Vagina (tissue), 2 donors: ENCODE measurements at regions not wholly inside any gene's neighbourhood (a gene's known extent, or its start where the extent isn't known, plus 50 kb on each side); places are given as distances from the start of the nearest gene placed in this dataset.
"Not testable (repeated sequence)": the region's sequence is repeated elsewhere in the genome, so short reads cannot be mapped to it uniquely, and the experiment has no call there.

Experiments
- DNase-seq, 2 donors: peaks; one replicate each; pipeline ENCODE4 v3.0.0-alpha.2; 2017; ENCODE audit errors: extremely low spot score in 2 of 2
- H3K27ac ChIP-seq: fragments of 200-600 bp; sonication (generic); one replicate; pipeline ENCODE4 v1.5.1; 2019
- H3K27me3 ChIP-seq: fragments of 200-600 bp; sonication (generic); one replicate; pipeline ENCODE4 v1.5.1; 2019
- H3K36me3 ChIP-seq, 2 donors: fragments of 200-600 bp; sonication (generic); one replicate each; pipeline ENCODE4 v1.5.1; 2017 to 2019
- H3K4me1 ChIP-seq: fragments of 200-600 bp; sonication (generic); one replicate; pipeline ENCODE4 v1.5.1; 2019
- H3K4me3 ChIP-seq, 2 donors: fragments of 200-600 bp; sonication (generic); 1 replicate in 1 of 2; 2 replicates in 1 of 2; pipeline ENCODE4 v1.5.1; 2016 to 2019
- H3K9me3 ChIP-seq: fragments of 200-600 bp; sonication (generic); one replicate; pipeline ENCODE4 v1.5.1; 2019
- POLR2A ChIP-seq, 2 donors: fragments of 450-650 bp; IDR thresholded peaks; one replicate each; pipeline ENCODE4 v1.6.1; 2017; ENCODE audit warnings: antibody characterized with exemption in 2 of 2, mild to moderate bottlenecking in 2 of 2, moderate library complexity in 2 of 2
- POLR2AphosphoS5 ChIP-seq, 2 donors: sonication (generic); formaldehyde crosslinking; IDR thresholded peaks; one replicate each; pipeline ENCODE4 v1.9.0; 2017; ENCODE audit warnings: antibody characterized with exemption in 2 of 2, mild to moderate bottlenecking in 2 of 2, low read depth in 1 of 2; ENCODE audit not compliant: insufficient read depth in 1 of 2
- intact Hi-C: fragments of 100-400 bp; cut with DNase I; formaldehyde crosslinking; loops from one replicate; pipeline ENCODE4 v1.15.1; 2023
- TF ChIP-seq, protein P1 (sequence below), 3 experiments: fragments of 450-650 bp in 2 of 3; fragments of 200-600 bp in 1 of 3; sonication (generic) in 1 of 3; IDR thresholded peaks; one replicate each; pipeline ENCODE4 v1.5.1; 2017 to 2019; ENCODE audit warnings: antibody characterized with exemption in 3 of 3, mild to moderate bottlenecking in 2 of 3, moderate library complexity in 2 of 3

DNA sequence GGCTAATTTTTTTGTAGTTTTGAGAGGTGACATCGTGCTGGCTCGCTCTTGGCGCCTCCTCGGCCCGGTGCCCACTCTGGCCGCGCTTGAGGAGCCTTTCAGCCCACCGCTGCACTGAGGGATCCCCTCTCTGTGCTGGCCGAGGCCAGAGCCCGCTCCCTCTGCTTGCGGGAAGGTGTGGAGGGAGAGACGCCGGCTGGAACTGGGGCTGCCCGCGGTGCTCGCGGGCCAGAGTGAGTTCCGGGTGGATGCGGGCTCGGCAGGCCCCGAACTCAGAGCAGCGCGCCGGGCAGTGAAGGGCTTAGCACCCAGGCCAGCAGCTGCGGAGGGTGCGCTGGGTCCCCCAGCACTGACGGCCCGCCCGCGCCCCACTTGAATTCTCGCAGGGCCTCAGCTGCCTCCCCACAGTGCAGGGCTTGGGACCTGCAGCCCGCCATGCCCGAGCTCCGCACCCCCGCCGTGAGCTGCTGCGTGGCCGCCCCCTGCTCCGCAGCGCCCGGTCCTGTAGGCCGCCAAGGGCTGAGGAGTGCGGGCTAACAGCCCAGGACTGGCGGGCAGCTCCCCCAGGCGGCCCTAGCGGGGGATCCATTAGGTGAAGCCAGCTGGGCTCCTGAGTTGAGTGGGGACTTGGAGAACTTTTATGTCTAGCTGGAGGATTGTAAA, 113.2 kb upstream of the ZSWIM2 start:
- no peaks in the 10 kb centered on the region for H3K27me3 ChIP-seq
- TF ChIP-seq, protein P1, sequence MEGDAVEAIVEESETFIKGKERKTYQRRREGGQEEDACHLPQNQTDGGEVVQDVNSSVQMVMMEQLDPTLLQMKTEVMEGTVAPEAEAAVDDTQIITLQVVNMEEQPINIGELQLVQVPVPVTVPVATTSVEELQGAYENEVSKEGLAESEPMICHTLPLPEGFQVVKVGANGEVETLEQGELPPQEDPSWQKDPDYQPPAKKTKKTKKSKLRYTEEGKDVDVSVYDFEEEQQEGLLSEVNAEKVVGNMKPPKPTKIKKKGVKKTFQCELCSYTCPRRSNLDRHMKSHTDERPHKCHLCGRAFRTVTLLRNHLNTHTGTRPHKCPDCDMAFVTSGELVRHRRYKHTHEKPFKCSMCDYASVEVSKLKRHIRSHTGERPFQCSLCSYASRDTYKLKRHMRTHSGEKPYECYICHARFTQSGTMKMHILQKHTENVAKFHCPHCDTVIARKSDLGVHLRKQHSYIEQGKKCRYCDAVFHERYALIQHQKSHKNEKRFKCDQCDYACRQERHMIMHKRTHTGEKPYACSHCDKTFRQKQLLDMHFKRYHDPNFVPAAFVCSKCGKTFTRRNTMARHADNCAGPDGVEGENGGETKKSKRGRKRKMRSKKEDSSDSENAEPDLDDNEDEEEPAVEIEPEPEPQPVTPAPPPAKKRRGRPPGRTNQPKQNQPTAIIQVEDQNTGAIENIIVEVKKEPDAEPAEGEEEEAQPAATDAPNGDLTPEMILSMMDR (IDR thresholded peaks at IDR 0.05) = no peak
- TF ChIP-seq POLR2A (IDR thresholded peaks at IDR 0.05) = no peak
- TF ChIP-seq POLR2AphosphoS5 (IDR thresholded peaks at IDR 0.05; ENCODE audit: insufficient read depth in 1 of 2, low read depth in 1 of 2) = no peak
- H3K4me3 ChIP-seq = no peak overlapping the region
- no peak overlapping the region for H3K27ac ChIP-seq
- intact Hi-C loops = no loop called here
- no peaks in the 10 kb centered on the region for H3K36me3 ChIP-seq
- H3K4me1 ChIP-seq = no peaks in the 10 kb centered on the region
- DNase-seq = peak; percentile 34 to 70
- H3K9me3 ChIP-seq = no peaks in the 10 kb centered on the region

DNA sequence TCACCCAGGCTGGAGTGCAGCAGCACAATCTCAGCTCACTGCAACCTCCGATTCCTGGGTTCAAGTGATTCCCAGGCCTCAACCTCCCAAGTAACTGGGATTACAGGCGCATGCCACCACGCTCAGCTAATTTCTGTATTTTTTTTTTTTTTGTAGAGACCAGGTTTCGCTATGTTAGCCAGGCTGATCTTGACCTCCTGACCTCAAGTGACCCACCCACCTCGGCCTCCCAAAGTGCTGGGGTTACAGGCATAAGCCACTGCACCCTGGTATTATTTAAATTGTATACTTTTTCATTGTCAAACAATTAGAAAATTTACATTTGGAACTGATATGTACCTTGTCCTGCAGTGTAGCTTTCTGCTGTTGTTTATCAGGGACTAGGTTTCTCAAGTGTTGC, 111.3 kb upstream of the ZSWIM2 start:
- H3K27ac ChIP-seq, H3K9me3 ChIP-seq, H3K4me3 ChIP-seq, H3K36me3 ChIP-seq, H3K4me1 ChIP-seq, H3K27me3 ChIP-seq, intact Hi-C loops: not testable (repeated sequence)
- DNase-seq = peak in 1 of 2 donors; percentile 10

DNA sequence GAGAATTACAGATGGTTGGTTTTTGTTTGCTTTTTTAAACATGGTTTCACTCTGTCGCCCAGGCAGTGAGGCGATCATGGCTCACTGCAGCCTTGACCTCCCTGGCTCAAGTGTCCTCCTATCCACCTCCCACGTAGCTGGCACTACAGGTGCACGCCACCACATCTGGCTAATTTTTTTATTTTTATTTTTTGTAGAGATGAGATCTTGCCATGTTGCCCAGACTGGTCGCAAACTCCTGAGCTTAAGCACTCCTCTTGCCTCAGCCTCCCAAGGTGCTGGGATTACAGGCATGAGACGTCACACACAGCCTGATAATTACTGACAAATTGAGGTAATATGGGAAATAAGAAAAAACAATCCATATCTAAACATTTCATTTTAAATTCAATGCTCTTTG, 110.5 kb upstream of the ZSWIM2 start:
- intact Hi-C loops = no loop called here
- TF ChIP-seq POLR2A (IDR thresholded peaks at IDR 0.05) (no peak), POLR2AphosphoS5 (IDR thresholded peaks at IDR 0.05; ENCODE audit: insufficient read depth in 1 of 2, low read depth in 1 of 2) (no peak)
- TF ChIP-seq, protein P1 (IDR thresholded peaks at IDR 0.05) = no peak
- Histone ChIP-seq H3K36me3 (no peaks in the 10 kb centered on the region), H3K27ac (no peak overlapping the region), H3K9me3 (no peaks in the 10 kb centered on the region), H3K4me1 (no peaks in the 10 kb centered on the region), H3K4me3 (no peak overlapping the region), H3K27me3 (no peaks in the 10 kb centered on the region)
- DNase-seq = peak in 1 of 2 donors; percentile 62

DNA sequence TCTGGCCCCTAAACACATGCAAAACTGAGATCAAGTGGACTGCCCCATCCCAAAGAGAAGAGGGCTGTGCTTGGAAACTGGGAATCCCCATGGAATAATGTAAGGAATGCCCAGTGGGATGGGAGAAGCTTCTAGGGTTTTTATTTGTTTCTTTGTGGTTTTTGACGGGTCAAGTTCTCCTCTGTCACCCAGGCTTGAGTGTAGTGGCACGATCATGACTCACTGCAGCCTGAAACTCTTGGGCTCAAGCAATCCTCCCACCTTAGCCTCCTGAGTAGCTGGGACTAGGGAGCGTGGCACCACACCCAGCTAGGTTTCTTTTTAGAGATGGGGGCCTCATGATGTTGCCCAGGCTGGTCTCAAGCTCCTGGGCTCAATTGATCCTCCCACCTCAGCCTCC, 101.7 kb upstream of the ZSWIM2 start:
- H3K4me1 ChIP-seq = no peaks in the 10 kb centered on the region
- H3K9me3 ChIP-seq = no peaks in the 10 kb centered on the region
- DNase-seq = peak in 1 of 2 donors; percentile 29
- TF ChIP-seq POLR2A (IDR thresholded peaks at IDR 0.05) (no peak), POLR2AphosphoS5 (IDR thresholded peaks at IDR 0.05; ENCODE audit: insufficient read depth in 1 of 2, low read depth in 1 of 2) (no peak)
- TF ChIP-seq, protein P1 (IDR thresholded peaks at IDR 0.05) = no peak
- intact Hi-C loops = no loop called here
- no peaks in the 10 kb centered on the region for H3K27me3 ChIP-seq
- H3K27ac ChIP-seq = no peak overlapping the region
- no peaks in the 10 kb centered on the region for H3K36me3 ChIP-seq
- no peak overlapping the region for H3K4me3 ChIP-seq

DNA sequence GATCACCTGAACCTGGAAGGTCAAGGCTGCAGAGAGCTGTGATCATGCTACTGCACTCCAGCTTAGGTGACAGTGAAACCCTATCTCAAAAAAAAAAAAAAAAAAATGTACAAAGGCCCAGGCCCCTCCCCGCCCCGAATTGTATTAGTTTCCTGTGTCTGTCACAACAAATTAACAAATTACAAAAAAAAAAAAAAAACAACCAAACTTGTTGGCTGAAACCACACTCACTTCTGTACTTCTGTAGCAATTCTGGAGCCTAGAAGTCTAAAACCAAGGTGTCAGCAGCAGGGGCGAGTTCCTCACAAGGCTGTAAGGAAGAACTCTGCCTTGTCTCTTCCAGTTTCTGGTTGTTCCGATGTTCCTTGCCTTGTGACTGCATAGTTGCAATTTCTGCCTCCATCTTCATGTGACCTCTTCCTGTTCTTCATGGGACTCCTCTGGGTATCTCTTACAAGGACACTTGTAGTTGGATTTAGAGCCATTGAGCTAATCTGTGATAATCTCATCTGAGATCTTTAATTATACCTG, 100.8 kb upstream of the ZSWIM2 start:
- no peak overlapping the region for H3K4me3 ChIP-seq
- H3K27ac ChIP-seq = no peak overlapping the region
- TF ChIP-seq, protein P1 (IDR thresholded peaks at IDR 0.05) = no peak
- no peak for TF ChIP-seq POLR2A (IDR thresholded peaks at IDR 0.05)
- DNase-seq = peak in 1 of 2 donors; percentile 3
- H3K9me3 ChIP-seq = no peaks in the 10 kb centered on the region
- H3K4me1 ChIP-seq = no peaks in the 10 kb centered on the region
- no peaks in the 10 kb centered on the region for H3K36me3 ChIP-seq
- H3K27me3 ChIP-seq = no peaks in the 10 kb centered on the region
- intact Hi-C loops = no loop called here
